ENCODE measurements at regions not wholly inside any gene's neighbourhood (a gene's known extent, or its start where the extent isn't known, plus 50 kb on each side); places are given as distances from the start of the nearest gene placed in this dataset.
"Not testable (repeated sequence)": the region's sequence is repeated elsewhere in the genome, so short reads cannot be mapped to it uniquely, and the experiment has no call there.

GRCh38 chr4:85018983-85019382, 52.5 kb upstream of the WDFY3 start:
- no peak for DNase-seq (ENCODE audit: low spot score)

GRCh38 chr4:85019411-85019810, 52.9 kb upstream of the WDFY3 start:
- DNase-seq (ENCODE audit: low spot score), result no peak

GRCh38 chr4:85024671-85025070, 58.2 kb upstream of the WDFY3 start:
- no peak for DNase-seq (ENCODE audit: low spot score)

DNA sequence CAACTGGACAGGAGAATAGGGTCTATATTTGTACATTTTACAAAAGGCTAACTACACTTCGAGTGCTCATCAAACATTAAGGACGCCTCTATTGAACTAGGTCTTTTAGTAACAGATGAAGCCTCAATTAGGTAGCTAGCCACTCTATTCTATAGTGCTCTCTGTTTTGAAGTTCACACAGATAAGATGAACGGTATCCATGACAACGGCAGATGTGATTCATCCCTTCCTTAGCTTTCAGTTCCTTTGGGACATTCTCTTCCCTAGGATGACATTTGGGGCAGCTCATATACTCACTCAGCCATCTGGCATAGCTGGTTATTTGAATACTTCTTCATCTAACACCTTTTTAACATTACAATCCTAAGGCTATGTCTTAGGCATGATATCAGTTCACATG, 62.4 kb upstream of the WDFY3 start:
- no peak for DNase-seq (ENCODE audit: low spot score)

DNA sequence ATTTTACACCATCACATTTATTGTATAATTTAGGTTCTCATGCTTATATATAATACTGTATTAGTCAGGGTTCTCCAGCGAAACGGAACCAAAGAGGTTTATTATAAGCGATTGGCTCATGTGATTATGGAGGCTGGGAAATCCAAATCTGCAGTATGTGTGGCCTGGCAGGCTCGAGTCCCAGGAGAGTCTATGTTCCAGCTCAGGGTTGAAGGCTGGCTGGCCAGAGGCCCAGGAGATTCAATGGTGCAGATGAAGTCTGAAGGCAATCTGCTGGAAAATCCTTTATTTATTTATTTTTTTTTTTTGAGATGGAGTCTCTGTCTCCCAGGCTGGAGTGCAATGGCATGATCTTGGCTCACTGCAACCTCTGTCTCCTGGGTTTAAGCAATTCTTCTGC, 63.0 kb upstream of the WDFY3 start:
- no peak for DNase-seq (ENCODE audit: low spot score)

DNA sequence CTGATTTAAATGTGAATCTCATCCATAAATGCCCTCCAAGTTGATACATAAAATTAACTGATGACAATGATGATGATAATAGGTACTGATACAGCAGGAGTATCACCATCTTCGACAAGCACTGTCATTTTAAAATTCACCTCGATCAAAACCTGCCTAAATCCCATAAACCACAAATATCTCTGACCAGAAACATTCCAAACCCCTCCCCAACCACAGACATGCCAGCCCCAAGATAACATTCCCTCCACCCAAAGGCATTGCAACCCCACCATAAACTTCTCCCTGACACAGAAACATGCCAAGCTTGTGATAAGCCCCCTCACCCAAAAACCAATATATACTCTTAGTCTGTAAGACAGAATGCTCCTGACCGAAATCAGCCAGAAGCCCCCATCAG, 63.7 kb upstream of the WDFY3 start:
- DNase-seq (ENCODE audit: low spot score), result no peak

DNA sequence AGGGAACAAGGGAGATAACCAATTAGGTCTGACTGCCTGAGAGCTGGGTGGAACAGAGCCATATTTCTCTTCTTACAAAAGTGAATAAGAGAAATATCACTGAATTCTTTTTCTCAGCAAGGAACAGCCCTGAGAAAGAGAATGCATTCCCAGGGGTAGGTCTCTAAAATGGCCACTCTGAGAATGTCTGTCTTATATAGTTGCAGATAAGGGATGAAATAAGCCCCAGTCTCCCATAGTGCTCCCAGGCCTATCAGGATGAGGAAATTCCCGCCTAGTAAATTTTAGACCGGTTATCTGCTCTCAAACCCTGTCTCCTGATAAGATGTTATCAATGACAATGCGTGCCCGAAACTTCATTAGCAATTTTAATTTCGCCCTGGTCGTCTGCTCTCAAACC, 67.3 kb upstream of the WDFY3 start:
- not testable (repeated sequence) for DNase-seq (ENCODE audit: low spot score)

GRCh38 chr4:85039526-85039925, 73.0 kb upstream of the WDFY3 start:
- no peak for DNase-seq (ENCODE audit: low spot score)

DNA sequence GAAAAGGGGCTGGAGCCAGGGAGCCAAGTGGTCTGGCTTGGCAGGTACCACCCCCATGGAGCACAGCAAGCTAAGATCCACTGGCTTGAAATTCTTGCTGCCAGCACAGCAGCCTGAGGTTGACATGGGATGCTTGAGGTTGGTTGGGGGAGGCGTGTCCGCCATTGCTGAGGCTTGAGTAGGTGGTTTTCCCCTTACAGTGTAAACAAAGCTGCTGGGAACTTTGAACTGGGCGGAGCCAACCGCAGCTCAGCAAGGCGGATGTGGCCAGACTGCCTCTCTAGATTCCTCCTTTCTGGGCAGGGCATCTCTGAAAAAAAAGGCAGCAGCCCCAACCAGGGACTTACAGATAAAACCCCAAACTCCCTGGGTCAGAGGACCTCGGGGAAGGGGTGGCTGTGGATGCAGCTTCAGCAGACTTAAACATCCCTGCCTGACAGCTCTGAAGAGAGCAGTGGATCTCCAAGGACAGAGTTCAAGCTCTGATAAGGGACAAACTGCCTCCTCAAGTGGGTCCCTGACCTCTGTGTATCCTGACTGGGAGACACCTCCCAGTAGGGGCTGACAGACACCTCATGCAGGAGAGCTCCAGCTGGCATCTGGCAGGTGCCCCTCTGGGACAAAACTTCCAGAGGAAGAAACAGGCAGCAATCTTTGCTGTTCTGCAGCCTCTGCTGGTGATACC, 77.5 kb upstream of the WDFY3 start:
- not testable (repeated sequence) for DNase-seq (ENCODE audit: low spot score)

DNA sequence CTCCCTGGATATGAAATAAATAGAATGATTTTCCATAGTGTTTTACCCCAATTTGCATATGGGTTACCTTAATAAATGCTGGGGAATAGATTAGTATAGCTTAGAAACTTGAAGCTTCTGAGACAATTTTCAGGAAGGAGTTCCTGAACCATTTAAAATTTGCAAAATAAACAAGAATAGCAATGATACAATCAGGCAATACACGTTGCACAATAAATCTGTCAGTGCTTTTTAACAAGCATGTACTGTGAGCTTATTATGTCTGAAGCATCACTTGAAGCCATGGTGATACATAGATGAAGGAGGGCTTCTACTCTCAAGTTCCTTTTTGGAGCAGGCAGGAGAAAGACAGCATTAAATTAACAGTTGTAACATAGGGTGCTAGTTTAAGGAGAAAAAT, 84.2 kb upstream of the WDFY3 start:
- no peak for DNase-seq (ENCODE audit: low spot score)

- no peak for DNase-seq (ENCODE audit: low spot score)
These were observed 85.0 kb upstream of the WDFY3 start for GRCh38 chr4:85051526-85051925.

GRCh38 chr4:85054925-85055324, 88.4 kb upstream of the WDFY3 start:
- not testable (repeated sequence) for DNase-seq (ENCODE audit: low spot score)

GRCh38 chr4:85058551-85058950, 92.1 kb upstream of the WDFY3 start:
- DNase-seq (ENCODE audit: low spot score), result no peak

DNA sequence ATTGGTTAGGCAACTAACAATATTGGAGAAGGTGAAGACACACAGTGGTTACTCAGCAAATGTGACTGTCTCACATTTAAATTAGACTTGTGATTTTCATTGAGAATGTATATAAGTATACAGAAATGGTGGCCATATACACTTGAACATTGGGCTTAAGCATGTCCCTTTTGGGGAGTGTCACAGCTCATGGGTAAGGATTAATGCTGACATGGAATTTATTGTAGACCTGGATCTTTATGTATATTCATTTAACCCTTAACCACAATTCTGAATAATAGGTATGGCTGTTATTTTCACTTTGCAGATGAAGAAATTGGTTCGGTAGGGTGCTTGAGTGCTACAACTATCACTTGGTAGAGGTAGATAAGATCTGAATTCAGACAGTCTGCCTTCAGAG, 95.5 kb upstream of the WDFY3 start:
- no peak for DNase-seq (ENCODE audit: low spot score)

GRCh38 chr4:85062466-85062865, 96.0 kb upstream of the WDFY3 start:
- no peak for DNase-seq (ENCODE audit: low spot score)

DNA sequence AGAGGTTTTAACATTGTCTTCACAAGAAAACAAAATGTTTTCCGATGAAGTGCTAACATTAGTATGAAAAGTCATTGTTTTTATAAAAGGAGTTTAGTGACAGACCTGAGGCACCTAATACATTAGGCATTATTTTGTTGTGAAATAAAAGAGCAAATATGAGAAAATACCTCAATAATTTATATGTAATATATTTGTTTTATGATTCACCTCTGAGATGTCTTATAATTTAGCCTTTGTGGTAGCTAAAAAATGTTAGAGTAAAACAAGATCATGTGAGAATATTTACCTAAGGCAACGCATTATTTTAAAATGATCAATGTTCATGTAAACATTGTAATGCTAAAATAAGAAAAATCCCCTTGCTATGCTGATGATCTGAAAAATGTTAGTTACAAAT, 100.9 kb upstream of the WDFY3 start:
- DNase-seq (ENCODE audit: low spot score), result no peak

DNA sequence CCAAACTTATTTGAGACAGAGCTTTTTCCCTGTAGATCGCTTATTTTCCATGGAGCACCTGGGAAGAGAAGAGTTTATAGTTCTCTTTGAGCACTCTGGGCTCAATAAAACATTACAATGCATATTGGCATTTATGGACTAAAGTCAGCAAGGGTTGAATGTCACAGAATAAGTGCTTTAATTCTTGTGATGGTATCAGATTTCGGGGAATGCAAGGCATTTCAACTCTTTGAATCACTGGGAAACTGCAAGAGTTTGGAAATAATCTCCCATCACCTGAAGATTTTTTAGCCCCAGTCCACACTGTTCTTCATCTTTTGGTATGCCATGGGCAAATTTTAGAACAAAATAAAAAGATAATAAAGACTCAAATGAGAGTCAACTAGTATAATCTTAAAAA, 111.5 kb upstream of the WDFY3 start:
- DNase-seq (ENCODE audit: low spot score), result no peak

- DNase-seq (ENCODE audit: low spot score), result no peak
These were observed 114.7 kb upstream of the WDFY3 start for GRCh38 chr4:85081196-85081595.

GRCh38 chr4:85084371-85085094, 118.0 kb upstream of the WDFY3 start:
- DNase-seq (ENCODE audit: low spot score), result peak; percentile 90

DNA sequence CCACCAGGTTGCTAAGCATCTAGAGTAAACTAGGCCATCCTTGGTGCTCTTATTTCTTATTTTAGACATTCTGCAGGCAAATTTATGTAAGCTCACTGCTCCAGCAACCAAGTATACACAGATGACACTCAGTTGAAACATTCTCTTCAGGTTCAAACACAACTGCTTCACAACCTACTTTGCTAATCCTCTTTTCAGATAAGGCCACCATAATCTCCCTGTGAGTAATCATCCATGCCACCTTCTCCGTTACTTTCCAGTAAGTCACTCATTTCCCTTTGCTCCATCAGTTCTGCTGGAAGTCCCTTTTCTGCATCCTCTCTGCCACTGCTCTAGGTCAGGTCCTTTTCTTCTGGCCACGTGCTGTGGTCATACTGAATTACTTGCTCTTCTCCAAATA, 120.2 kb upstream of the WDFY3 start:
- DNase-seq (ENCODE audit: low spot score), result no peak

GRCh38 chr4:85092536-85092935, 126.0 kb upstream of the WDFY3 start:
- DNase-seq (ENCODE audit: low spot score), result no peak

DNA sequence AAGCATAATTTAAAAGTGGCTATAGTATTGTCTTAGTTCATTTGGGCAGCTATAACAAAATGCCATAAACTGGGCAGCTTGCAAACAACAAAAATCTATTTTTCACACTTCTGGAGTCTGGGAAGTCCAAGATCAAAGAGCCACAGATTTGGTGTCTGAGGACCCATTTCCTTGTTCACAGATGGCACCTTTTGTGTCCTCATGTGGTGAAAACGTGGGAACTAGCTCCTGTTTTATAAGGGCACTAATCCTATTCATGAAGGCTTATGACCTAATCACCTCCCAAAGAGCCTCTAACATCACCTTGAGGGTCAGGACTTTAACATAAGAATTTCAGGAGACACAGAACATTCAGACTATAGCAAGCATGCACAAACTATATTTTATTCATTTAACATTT, 126.5 kb upstream of the WDFY3 start:
- no peak for DNase-seq (ENCODE audit: low spot score)

DNA sequence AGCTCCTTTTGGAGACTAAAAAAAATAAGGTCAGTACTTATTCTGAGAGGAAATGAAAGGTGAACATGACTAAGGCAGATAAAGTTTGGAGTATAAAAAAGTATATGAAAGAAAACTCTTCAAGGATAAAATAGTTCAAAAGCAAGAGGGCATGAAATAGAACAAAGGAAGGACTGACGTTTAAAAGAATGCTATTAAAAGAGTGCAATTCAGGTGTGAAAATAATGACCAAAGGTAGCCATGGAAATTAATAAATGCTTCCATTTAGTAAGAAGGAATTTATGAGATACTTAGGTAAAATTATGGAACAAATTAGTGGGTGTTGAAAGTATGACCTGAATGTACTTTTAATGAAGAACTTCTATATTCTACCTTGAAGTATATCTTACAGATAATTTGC, 128.2 kb upstream of the WDFY3 start:
- no peak for DNase-seq (ENCODE audit: low spot score)

- no peak for DNase-seq (ENCODE audit: low spot score)
These were observed 136.1 kb upstream of the WDFY3 start for GRCh38 chr4:85102606-85103005.
